Epithelial cell of prostate (primary cell): ENCODE measurements at regions not wholly inside any gene's neighbourhood (a gene's known extent, or its start where the extent isn't known, plus 50 kb on each side); places are given as distances from the start of the nearest gene placed in this dataset.

Experiments used
- DNase-seq: peaks from one replicate; pipeline ENCODE4 v3.0.0-alpha.2; 2011; ENCODE audit warnings: low read depth, low spot score
- H3K27ac ChIP-seq: fragments of 450-650 bp; 2 replicates; pipeline ENCODE4 v1.5.1; 2017; ENCODE audit warnings: mild to moderate bottlenecking

GRCh38 chr2:36069074-36069473, 286.5 kb upstream of the CRIM1 start:
- no peak overlapping the region for H3K27ac ChIP-seq
- DNase-seq = no peak

GRCh38 chr2:36068086-36068485, 287.5 kb upstream of the CRIM1 start:
- no peak overlapping the region for H3K27ac ChIP-seq
- no peak for DNase-seq

GRCh38 chr2:36060133-36060532, 295.4 kb upstream of the CRIM1 start:
- no peak for DNase-seq
- H3K27ac ChIP-seq = no peak overlapping the region

- H3K27ac ChIP-seq = no peak overlapping the region
- no peak for DNase-seq
Observed at GRCh38 chr2:36059691-36060090, 295.9 kb upstream of the CRIM1 start.

- no peak overlapping the region for H3K27ac ChIP-seq
- no peak for DNase-seq
Observed at GRCh38 chr2:36058953-36059352, 296.6 kb upstream of the CRIM1 start.

GRCh38 chr2:36058076-36058475, 297.5 kb upstream of the CRIM1 start:
- no peak for DNase-seq
- no peak overlapping the region for H3K27ac ChIP-seq

- DNase-seq = no peak
Observed at GRCh38 chr2:36052819-36053218, 302.8 kb upstream of the CRIM1 start.

GRCh38 chr2:36044411-36044810, 311.2 kb upstream of the CRIM1 start:
- H3K27ac ChIP-seq = no peak overlapping the region
- no peak for DNase-seq

More at GRCh38 chr2:36052819-36053218, 302.8 kb upstream of the CRIM1 start:
- H3K27ac ChIP-seq = no peak overlapping the region

- DNase-seq = no peak
Observed at GRCh38 chr2:36035137-36035536, 320.4 kb upstream of the CRIM1 start.

GRCh38 chr2:36032046-36032445, 323.5 kb upstream of the CRIM1 start:
- no peak overlapping the region for H3K27ac ChIP-seq
- no peak for DNase-seq

More at GRCh38 chr2:36035137-36035536, 320.4 kb upstream of the CRIM1 start:
- H3K27ac ChIP-seq = no peak overlapping the region

GRCh38 chr2:36031471-36031870, 324.1 kb upstream of the CRIM1 start:
- no peak overlapping the region for H3K27ac ChIP-seq
- DNase-seq = no peak

GRCh38 chr2:36027616-36028015, 328.0 kb upstream of the CRIM1 start:
- H3K27ac ChIP-seq = no peak overlapping the region

GRCh38 chr2:36013064-36013463, 342.5 kb upstream of the CRIM1 start:
- no peak for DNase-seq
- H3K27ac ChIP-seq = no peak overlapping the region

More at GRCh38 chr2:36027616-36028015, 328.0 kb upstream of the CRIM1 start:
- no peak for DNase-seq

- no peak for DNase-seq
- no peak overlapping the region for H3K27ac ChIP-seq
Observed at GRCh38 chr2:36006444-36006843, 349.1 kb upstream of the CRIM1 start.

- no peak overlapping the region for H3K27ac ChIP-seq
- DNase-seq = no peak
Observed at GRCh38 chr2:36002941-36003340, 352.6 kb upstream of the CRIM1 start.

GRCh38 chr2:35997488-35997887, 358.1 kb upstream of the CRIM1 start:
- H3K27ac ChIP-seq = no peak overlapping the region
- no peak for DNase-seq

- H3K27ac ChIP-seq = no peak overlapping the region
- DNase-seq = no peak
Observed at GRCh38 chr2:35989503-35989902, 366.1 kb upstream of the CRIM1 start.

- DNase-seq = no peak
- H3K27ac ChIP-seq = no peak overlapping the region
Observed at GRCh38 chr2:35989040-35989439, 366.5 kb upstream of the CRIM1 start.

GRCh38 chr2:35986871-35987270, 368.7 kb upstream of the CRIM1 start:
- no peak overlapping the region for H3K27ac ChIP-seq
- no peak for DNase-seq

- no peak for DNase-seq
- H3K27ac ChIP-seq = no peak overlapping the region
Observed at GRCh38 chr2:35978218-35978617, 377.4 kb upstream of the CRIM1 start.

- H3K27ac ChIP-seq = no peak overlapping the region
- no peak for DNase-seq
Observed at GRCh38 chr2:35976611-35977010, 379.0 kb upstream of the CRIM1 start.

GRCh38 chr2:35973737-35974132, 381.8 kb upstream of the CRIM1 start:
- peak; percentile 12 for DNase-seq
- H3K27ac ChIP-seq = no peak overlapping the region

- no peak overlapping the region for H3K27ac ChIP-seq
- no peak for DNase-seq
Observed at GRCh38 chr2:35973132-35973736, 382.3 kb upstream of the CRIM1 start.
